ENCODE measurements at regions not wholly inside any gene's neighbourhood (a gene's known extent, or its start where the extent isn't known, plus 50 kb on each side); places are given as distances from the start of the nearest gene placed in this dataset.

DNA sequence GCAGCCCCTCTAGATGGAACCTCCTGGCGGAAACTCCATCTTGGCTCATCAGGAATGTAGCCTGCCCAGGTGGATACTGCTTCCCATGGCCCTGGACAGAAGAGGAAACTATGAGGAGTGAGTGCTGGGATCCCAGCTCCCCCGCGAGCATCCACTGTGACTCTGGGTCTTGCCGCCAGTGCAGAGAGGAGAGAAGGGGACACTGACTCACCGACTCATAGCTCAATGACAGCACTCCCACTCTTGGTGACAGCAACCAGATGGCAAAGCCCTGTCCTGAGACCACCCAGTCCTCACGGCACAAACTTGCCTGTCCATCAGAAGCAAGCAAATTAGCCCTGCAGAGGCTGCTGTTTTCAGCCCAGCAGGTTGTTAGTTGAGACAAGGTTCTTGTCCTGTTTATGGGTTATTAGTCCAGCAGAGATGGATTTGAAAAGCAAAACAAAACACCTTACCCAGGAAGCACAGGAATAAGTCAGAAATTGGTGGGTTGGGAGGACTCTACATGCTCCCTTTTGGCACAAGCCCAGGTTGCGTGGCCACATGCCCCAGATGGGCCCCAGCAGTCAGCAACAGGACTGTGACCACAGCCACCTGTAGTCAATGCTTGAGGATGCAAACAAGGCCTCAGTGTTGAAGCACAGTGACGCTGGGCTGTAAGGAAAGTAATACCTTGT, 111.5 kb upstream of the GLI2 start:
- TF ChIP-seq EZH2phosphoT487 (IDR thresholded peaks at IDR 0.05; ENCODE audit: low read depth, severe bottlenecking, unreplicated experiment) (no peak), EZH2 (IDR thresholded peaks at IDR 0.05; ENCODE audit: borderline replicate concordance) (no peak)
- TF ChIP-seq, protein P1, sequence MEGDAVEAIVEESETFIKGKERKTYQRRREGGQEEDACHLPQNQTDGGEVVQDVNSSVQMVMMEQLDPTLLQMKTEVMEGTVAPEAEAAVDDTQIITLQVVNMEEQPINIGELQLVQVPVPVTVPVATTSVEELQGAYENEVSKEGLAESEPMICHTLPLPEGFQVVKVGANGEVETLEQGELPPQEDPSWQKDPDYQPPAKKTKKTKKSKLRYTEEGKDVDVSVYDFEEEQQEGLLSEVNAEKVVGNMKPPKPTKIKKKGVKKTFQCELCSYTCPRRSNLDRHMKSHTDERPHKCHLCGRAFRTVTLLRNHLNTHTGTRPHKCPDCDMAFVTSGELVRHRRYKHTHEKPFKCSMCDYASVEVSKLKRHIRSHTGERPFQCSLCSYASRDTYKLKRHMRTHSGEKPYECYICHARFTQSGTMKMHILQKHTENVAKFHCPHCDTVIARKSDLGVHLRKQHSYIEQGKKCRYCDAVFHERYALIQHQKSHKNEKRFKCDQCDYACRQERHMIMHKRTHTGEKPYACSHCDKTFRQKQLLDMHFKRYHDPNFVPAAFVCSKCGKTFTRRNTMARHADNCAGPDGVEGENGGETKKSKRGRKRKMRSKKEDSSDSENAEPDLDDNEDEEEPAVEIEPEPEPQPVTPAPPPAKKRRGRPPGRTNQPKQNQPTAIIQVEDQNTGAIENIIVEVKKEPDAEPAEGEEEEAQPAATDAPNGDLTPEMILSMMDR (IDR thresholded peaks at IDR 0.05; ENCODE audit: poor library complexity) = no peak

All from hepatocyte (in vitro differentiated cells).